Brain microvascular endothelial cell (primary cell): ENCODE measurements at regions not wholly inside any gene's neighbourhood (a gene's known extent, or its start where the extent isn't known, plus 50 kb on each side); places are given as distances from the start of the nearest gene placed in this dataset.

Source experiments
- DNase-seq: peaks from one replicate; pipeline ENCODE4 v3.0.0-alpha.2; 2020
- H3K27ac ChIP-seq: fragments of 250-450 bp; sonication (Bioruptor Pico); 2 replicates; pipeline ENCODE4 v1.5.1; 2020; ENCODE audit warnings: mild to moderate bottlenecking, moderate library complexity
- H3K27me3 ChIP-seq: fragments of 250-450 bp; sonication (Bioruptor Pico); replicated peaks from 2 replicates; pipeline ENCODE4 v1.5.1; 2020; ENCODE audit warnings: mild to moderate bottlenecking
- H3K36me3 ChIP-seq: fragments of 250-450 bp; sonication (Bioruptor Pico); replicated peaks from 2 replicates; pipeline ENCODE4 v1.5.1; 2020; ENCODE audit warnings: mild to moderate bottlenecking
- H3K4me3 ChIP-seq: 2 replicates; pipeline ENCODE4 v1.5.1; 2011; ENCODE audit warnings: low read depth, mild to moderate bottlenecking, control low read depth, low read length, moderate library complexity
- CTCF ChIP-seq: IDR thresholded peaks from 2 replicates; pipeline ENCODE4 v1.5.1; 2011; ENCODE audit warnings: low read depth, mild to moderate bottlenecking, moderate library complexity, low read length, control low read depth, inconsistent platforms; ENCODE audit errors: missing control alignments
- in situ Hi-C: cut with HindIII; loops from 2 replicates; pipeline ENCODE4 v1.10.0; 2017; ENCODE audit warnings: low sequenced_read_pairs, low pct_ligation_motif_present

DNA sequence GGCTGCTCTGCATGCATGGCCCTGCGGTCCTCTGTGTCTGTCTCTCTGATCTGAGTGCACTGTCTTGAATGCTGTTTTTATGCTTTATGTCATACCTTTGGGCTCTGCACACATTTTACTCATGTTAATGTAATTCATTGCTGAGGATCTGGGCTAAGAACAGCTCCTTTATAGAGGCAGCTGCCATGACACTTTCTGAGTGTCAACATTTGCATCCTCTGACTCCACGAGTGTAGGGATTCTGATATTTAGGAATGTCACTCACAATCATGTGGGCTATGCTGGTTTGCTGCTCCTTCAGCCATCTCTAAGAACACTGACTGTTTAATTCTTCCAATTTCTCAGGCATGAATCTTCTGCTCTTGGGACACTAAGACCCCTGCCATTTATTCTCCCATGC is 192.2 kb upstream of the CPEB2 start:
- in situ Hi-C loops: no loop called here
- Histone ChIP-seq H3K27ac (no peak overlapping the region), H3K4me3 (no peak overlapping the region), H3K27me3 (no peaks in the 10 kb centered on the region), H3K36me3 (no peaks in the 10 kb centered on the region)
- no peak for TF ChIP-seq CTCF
- no peak for DNase-seq

GRCh38 chr4:14810568-14810967 is 191.7 kb upstream of the CPEB2 start:
- Histone ChIP-seq H3K27ac (no peak overlapping the region), H3K4me3 (no peak overlapping the region), H3K27me3 (no peaks in the 10 kb centered on the region), H3K36me3 (no peaks in the 10 kb centered on the region)
- TF ChIP-seq CTCF: no peak
- in situ Hi-C loops: no loop called here
- no peak for DNase-seq

- no peak overlapping the region for H3K27ac ChIP-seq
- in situ Hi-C loops: no loop called here
- no peaks in the 10 kb centered on the region for H3K27me3 ChIP-seq
- no peak for DNase-seq
- no peak overlapping the region for H3K4me3 ChIP-seq
- TF ChIP-seq CTCF: no peak
- H3K36me3 ChIP-seq: no peaks in the 10 kb centered on the region
Measured at GRCh38 chr4:14812101-14812500, 190.2 kb upstream of the CPEB2 start.

GRCh38 chr4:14816623-14817261 is 185.5 kb upstream of the CPEB2 start:
- Histone ChIP-seq H3K36me3 (no peaks in the 10 kb centered on the region), H3K27ac (no peak overlapping the region), H3K4me3 (no peak overlapping the region), H3K27me3 (no peaks in the 10 kb centered on the region)
- DNase-seq: no peak
- in situ Hi-C loops: no loop called here
- TF ChIP-seq CTCF: no peak

DNA sequence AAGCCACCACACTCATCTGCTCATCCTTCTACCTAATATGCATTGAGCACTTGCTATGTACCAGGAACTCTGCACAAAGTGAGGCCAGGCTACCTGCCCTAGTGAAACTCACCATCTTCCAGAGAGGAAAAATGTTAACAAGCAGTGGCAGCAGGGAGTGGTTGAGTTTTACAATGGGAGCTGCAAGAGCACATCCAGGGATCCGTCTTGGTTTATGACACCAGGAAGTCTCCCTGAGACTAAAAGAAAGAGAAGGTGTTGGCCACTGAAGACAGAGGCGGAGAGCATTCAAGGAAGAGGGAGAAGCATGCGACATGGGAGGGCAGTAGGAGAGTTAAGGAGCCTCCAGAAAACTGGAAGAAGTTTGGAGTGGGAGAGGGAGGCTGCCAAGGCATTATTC is 178.1 kb upstream of the CPEB2 start:
- in situ Hi-C loops: no loop called here
- no peak for DNase-seq

More for the DNA sequence above, 178.1 kb upstream of the CPEB2 start:
- TF ChIP-seq CTCF: no peak
- Histone ChIP-seq H3K36me3 (no peaks in the 10 kb centered on the region), H3K27me3 (no peaks in the 10 kb centered on the region), H3K27ac (no peak overlapping the region), H3K4me3 (no peak overlapping the region)
